ENCODE measurements at regions not wholly inside any gene's neighbourhood (a gene's known extent, or its start where the extent isn't known, plus 50 kb on each side); places are given as distances from the start of the nearest gene placed in this dataset.

DNA sequence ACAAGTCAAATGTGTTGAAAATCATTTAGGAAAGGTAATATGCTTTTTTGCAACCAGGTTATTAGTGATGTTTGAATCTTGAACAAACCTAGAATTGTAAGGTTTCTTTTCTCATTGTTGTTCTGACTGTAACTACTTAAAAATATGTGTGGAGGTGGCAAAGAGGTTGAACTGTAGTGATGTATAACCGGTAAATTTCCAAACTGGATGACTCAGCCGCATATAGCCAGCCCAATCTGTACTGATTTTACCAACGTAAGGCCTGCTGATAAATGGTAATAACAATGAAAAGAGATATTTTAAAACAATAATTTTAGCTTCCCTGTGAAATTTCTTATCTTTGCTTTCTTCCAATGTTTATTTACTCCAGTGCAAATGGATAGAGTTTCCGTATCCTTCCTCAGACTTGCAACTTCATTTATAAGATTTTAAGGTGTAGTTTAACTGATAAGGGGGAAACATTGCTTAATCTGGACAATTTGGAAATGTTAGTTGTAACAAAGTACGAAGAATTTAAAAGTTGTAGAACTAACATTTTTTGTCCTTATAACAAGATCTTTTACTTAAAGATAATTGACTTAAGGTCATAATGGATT lies 1170.4 kb upstream of the ZEB2 start:
- no peaks in the 10 kb centered on the region for H3K36me3 Mint-ChIP-seq (ENCODE audit: low read depth)
- DNase-seq = no peak

DNA sequence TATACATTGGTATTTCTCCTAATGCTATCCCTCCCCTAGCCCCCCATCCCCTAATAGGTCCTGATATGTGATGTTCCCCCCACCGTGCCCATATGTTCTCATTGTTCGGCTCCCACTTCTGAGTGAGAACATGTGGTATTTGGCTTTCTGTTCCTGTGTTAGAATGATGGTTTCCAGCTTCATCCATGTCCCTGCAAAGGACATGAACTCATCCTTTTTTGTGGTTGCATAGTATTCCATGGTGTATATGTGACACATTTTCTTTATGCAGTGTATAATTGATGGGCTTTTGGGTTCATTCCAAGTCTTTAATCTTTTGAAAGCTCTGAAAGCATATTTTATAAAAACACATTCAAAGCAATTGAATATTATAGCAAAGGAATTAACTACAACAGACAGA lies 1169.4 kb upstream of the ZEB2 start:
- DNase-seq = no peak
- H3K27ac Mint-ChIP-seq = no peak overlapping the region
- CTCF ChIA-PET = no interaction called here
- POLR2A ChIA-PET = no interaction called here
- no peaks in the 10 kb centered on the region for H3K36me3 Mint-ChIP-seq (ENCODE audit: low read depth)
- peaks cover 2% of the 10 kb centered on the region for H3K9me3 Mint-ChIP-seq
- no peaks in the 10 kb centered on the region for H3K27me3 Mint-ChIP-seq
- H3K4me3 Mint-ChIP-seq = no peak overlapping the region
- H3K4me1 Mint-ChIP-seq = no peaks in the 10 kb centered on the region

More for the DNA sequence above, 1170.4 kb upstream of the ZEB2 start:
- no peaks in the 10 kb centered on the region for H3K27me3 Mint-ChIP-seq
- no peak overlapping the region for H3K27ac Mint-ChIP-seq
- ChIA-PET POLR2A (no interaction called here), CTCF (no interaction called here)
- no peaks in the 10 kb centered on the region for H3K4me1 Mint-ChIP-seq
- no peak overlapping the region for H3K4me3 Mint-ChIP-seq
- peaks cover 2% of the 10 kb centered on the region for H3K9me3 Mint-ChIP-seq

DNA sequence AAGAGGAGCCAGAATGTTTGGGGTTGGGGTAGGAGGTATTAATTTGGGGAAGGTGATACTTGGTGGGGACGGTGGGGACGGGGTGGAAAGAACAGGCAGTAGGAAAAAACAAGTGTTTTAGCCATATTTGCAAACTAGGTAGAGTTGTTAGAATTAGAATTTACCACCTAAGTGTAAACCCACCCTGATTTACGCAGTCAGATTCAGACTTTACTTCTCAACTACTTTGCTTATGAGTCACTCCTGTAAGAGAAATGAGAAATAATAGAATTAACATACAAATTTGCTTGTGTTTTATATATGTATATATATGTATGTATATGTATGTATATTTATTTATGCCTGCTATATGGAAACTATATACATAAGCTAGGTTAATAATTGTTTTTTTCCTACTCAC lies 1168.2 kb upstream of the ZEB2 start:
- Mint-ChIP-seq H3K27me3 (no peaks in the 10 kb centered on the region), H3K4me1 (no peaks in the 10 kb centered on the region), H3K4me3 (no peak overlapping the region), H3K36me3 (ENCODE audit: low read depth) (no peaks in the 10 kb centered on the region), H3K9me3 (peaks cover 2% of the 10 kb centered on the region), H3K27ac (no peak overlapping the region)
- ChIA-PET CTCF (no interaction called here), POLR2A (no interaction called here)
- DNase-seq = no peak

DNA sequence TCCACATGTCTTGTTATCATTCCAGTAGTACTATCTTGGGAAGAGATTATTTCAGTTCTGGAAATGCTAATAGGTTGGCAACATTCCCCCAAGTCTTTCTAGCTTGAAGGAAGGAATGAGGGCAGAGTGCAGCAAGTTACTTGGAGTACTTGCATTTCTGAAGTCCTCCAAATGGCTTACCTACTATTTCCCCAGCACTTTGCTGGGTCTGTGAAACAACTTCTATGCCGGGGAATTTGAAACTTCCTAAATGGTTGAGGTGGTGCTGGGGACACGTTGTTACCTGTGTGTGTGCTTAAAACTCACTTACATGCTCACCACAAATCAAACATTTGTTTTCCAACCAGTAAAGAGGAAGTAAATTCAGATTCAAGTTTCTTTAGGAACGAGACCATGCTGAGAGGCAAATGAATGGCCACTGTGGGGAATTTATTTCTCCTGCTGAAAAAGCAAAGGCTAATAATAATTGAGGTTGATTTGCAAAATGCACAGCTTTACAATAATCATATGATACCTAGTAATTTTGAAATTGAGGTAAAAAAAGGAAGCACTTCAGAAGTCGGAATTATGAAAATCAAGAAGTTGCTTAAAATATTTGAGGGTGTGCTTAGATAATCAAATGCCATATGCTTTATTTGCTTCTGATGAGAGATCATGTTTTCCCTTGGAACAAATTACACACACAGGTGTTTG lies 1167.7 kb upstream of the ZEB2 start:
- Mint-ChIP-seq H3K27ac (no peak overlapping the region), H3K36me3 (ENCODE audit: low read depth) (no peaks in the 10 kb centered on the region), H3K4me1 (no peaks in the 10 kb centered on the region), H3K9me3 (peaks cover 2% of the 10 kb centered on the region), H3K27me3 (no peaks in the 10 kb centered on the region), H3K4me3 (no peak overlapping the region)
- CTCF ChIA-PET = interaction anchor here (0.7 kb wide), 1 partner anchor 190 kb away, joined by 4 read pairs; no protein-coding TSS in a partner anchor
- DNase-seq = no peak
- POLR2A ChIA-PET = no interaction called here

DNA sequence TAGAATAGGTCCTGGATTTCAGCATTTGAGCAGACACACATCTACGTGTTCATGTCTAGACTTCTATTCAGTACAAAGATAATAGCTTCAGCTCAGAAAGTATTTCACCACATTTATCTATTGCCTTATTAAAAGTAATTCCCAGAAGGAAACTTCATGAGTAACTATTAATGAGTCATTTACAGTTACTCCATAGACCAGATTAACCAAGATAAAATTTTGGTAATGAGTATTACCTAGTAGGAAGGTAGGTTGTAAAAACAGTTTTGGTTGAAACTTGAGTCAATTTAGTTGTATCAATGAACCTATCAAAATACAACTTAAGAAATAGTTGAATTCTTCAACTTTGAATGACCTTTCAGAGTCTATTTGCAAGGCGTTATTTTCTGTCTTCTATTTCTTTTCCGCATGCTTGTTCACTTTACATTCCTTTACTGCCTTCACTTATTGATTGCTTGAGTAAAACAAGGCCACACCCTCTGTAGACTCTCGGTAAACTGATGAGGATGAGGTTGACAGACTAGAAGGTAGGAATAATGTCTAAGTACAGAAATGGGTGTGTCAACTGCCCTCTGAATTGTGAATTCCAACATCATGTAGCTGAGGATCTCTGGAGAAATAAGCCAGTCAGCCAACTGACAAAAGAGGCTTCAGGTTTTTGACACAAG lies 1165.6 kb upstream of the ZEB2 start:
- Mint-ChIP-seq H3K4me3 (no peak overlapping the region), H3K9me3 (peaks cover 2% of the 10 kb centered on the region), H3K4me1 (no peaks in the 10 kb centered on the region), H3K36me3 (ENCODE audit: low read depth) (no peaks in the 10 kb centered on the region), H3K27ac (no peak overlapping the region), H3K27me3 (no peaks in the 10 kb centered on the region)
- CTCF ChIA-PET = no interaction called here
- no peak for DNase-seq
- POLR2A ChIA-PET = no interaction called here

DNA sequence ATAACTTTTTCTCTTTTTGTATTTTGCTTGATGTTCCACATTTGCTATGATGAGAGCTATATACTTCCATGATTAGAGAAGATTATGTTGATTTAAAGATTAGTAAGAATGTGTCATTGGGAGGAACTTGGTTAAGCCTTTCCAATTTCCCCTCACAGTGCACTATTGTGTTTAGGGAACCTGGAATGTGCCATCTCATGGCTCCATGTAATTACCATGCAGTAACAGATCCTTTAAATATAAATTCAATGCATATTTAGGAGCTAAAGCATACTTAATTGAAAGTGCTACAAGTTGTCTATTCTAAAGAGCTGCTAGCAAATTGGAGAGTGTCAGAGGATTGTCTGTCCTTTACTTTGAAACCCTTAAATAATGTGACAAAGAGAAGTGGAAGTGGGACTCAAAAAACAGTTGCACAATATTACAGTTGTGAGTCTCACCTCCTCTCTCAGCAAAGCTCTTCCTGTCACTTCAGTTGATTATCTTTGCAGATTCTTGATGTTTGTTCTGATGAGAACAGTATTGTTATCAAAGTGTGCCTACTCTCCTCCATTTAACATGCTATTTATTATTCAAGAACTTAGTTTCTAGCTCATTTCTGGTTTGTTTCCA lies 1162.7 kb upstream of the ZEB2 start:
- H3K4me3 Mint-ChIP-seq = no peak overlapping the region
- CTCF ChIA-PET = interaction anchor here (0.6 kb wide), 1 partner anchor 1178 kb away, joined by 4 read pairs; no protein-coding TSS in a partner anchor
- POLR2A ChIA-PET = no interaction called here
- H3K27ac Mint-ChIP-seq = no peak overlapping the region
- H3K27me3 Mint-ChIP-seq = no peaks in the 10 kb centered on the region
- no peaks in the 10 kb centered on the region for H3K36me3 Mint-ChIP-seq (ENCODE audit: low read depth)
- DNase-seq = no peak
- no peaks in the 10 kb centered on the region for H3K4me1 Mint-ChIP-seq
- peaks cover 2% of the 10 kb centered on the region for H3K9me3 Mint-ChIP-seq

DNA sequence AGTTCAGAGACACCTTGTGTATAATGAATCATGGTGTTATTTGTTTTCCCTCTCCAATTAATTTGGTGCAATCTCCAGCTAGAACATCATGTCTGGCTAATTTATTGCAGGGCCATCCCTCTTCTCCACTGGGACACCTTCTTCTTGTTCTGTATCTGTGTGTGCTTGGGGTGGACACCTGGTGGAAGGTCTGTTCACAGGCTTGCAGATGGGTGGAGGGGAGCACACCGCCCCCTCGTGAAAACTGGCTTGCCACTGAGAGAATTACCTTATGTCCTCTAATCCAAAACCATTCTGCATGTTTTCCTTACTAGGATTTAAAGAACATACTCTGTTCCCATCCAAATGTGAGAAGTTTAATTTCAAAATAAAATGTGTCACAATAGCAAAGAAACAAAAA lies 1160.4 kb upstream of the ZEB2 start:
- POLR2A ChIA-PET = no interaction called here
- Mint-ChIP-seq H3K9me3 (peaks cover 5% of the 10 kb centered on the region), H3K4me3 (no peak overlapping the region), H3K27me3 (no peaks in the 10 kb centered on the region), H3K27ac (no peak overlapping the region), H3K36me3 (ENCODE audit: low read depth) (no peaks in the 10 kb centered on the region), H3K4me1 (no peaks in the 10 kb centered on the region)
- DNase-seq = no peak
- CTCF ChIA-PET = no interaction called here

DNA sequence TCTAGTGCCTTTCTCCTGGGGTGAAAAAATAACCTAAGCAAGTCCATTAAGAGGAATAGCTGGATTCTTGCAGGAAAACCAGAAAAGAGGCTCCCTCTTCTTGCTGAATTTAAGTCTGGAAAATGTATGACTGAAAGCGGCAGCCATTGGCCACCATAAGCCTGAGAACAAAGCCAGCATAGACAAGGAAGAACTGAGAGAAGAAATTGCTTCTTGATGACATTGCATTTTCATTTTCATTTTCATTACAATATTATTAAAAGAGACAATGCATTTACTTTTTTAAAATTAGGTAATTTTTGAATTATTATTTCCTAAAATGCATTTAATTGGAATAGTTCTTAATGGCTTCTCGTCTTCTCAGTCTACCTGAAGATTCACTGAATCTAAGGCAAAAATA lies 1157.5 kb upstream of the ZEB2 start:
- no peaks in the 10 kb centered on the region for H3K4me1 Mint-ChIP-seq
- CTCF ChIA-PET = no interaction called here
- no peak overlapping the region for H3K4me3 Mint-ChIP-seq
- DNase-seq = no peak
- no peaks in the 10 kb centered on the region for H3K36me3 Mint-ChIP-seq (ENCODE audit: low read depth)
- POLR2A ChIA-PET = no interaction called here
- peaks cover 5% of the 10 kb centered on the region for H3K9me3 Mint-ChIP-seq
- no peaks in the 10 kb centered on the region for H3K27me3 Mint-ChIP-seq
- H3K27ac Mint-ChIP-seq = no peak overlapping the region

DNA sequence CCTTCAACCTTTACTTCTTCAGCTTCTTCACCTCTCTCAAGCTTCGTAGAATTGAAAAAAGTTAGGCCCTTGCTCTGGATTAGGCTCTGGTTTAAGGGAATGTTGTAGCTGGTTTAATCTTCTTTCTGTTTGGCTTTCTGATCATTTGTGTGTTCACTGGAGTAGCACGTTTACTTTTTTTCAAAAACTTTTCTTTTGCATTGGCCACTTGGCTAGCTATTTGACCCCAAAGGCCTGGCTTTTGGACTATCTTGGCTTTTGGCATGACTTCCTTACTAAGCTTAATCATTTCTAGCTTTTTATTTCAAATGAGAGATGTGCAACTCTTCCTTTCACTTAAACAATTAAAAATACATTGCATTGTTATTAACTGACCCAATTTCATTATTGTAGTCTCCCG lies 1154.8 kb upstream of the ZEB2 start:
- no peaks in the 10 kb centered on the region for H3K27me3 Mint-ChIP-seq
- H3K9me3 Mint-ChIP-seq = peaks cover 5% of the 10 kb centered on the region
- no peak overlapping the region for H3K4me3 Mint-ChIP-seq
- CTCF ChIA-PET = no interaction called here
- H3K36me3 Mint-ChIP-seq (ENCODE audit: low read depth) = no peaks in the 10 kb centered on the region
- no peak for DNase-seq
- H3K27ac Mint-ChIP-seq = no peak overlapping the region
- POLR2A ChIA-PET = no interaction called here
- no peaks in the 10 kb centered on the region for H3K4me1 Mint-ChIP-seq

DNA sequence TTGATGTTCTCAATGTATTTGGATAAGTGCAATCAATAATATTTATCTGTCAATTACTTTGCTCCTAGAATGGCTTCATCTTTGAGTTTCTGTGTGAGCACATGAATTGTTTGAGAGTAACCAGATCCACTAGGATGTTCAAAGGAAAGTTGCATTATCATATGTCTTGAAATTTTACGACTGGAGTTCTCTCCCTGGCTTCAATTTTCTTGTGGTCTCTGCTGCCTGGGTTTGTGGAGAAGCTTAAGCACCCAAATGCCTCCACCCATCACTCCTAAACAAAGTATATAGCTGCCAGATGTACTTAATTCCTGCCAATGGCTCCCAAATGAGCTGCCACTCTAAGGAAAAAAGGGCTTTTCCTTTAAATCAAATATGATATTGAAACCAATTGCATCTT lies 1149.4 kb upstream of the ZEB2 start:
- ChIA-PET POLR2A (no interaction called here), CTCF (no interaction called here)
- no peaks in the 10 kb centered on the region for H3K27me3 Mint-ChIP-seq
- H3K4me3 Mint-ChIP-seq = no peak overlapping the region
- no peaks in the 10 kb centered on the region for H3K9me3 Mint-ChIP-seq
- H3K4me1 Mint-ChIP-seq = no peaks in the 10 kb centered on the region
- no peak overlapping the region for H3K27ac Mint-ChIP-seq
- no peak for DNase-seq
- H3K36me3 Mint-ChIP-seq (ENCODE audit: low read depth) = no peaks in the 10 kb centered on the region

DNA sequence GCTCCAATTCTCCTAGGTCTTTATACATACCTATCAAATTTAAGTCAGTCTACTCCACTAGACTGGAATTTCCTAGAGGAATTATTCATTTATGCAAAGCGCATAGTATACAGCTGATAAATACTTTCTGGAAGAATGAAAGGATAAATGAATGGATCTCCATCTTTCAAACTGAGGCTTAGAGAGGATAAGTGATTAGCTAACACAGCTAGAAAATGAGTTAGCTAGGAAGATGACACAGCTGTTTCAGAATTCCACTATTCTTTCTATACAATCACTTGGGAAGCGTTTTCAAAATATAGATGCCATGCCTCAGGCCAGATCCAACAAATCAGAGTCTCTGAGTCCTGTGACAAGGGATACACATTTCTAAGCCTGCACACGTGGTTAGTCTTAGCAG lies 1146.6 kb upstream of the ZEB2 start:
- Mint-ChIP-seq H3K36me3 (ENCODE audit: low read depth) (no peaks in the 10 kb centered on the region), H3K4me1 (no peaks in the 10 kb centered on the region), H3K27ac (no peak overlapping the region), H3K4me3 (no peak overlapping the region), H3K9me3 (no peaks in the 10 kb centered on the region), H3K27me3 (no peaks in the 10 kb centered on the region)
- DNase-seq = no peak
- ChIA-PET CTCF (no interaction called here), POLR2A (no interaction called here)

DNA sequence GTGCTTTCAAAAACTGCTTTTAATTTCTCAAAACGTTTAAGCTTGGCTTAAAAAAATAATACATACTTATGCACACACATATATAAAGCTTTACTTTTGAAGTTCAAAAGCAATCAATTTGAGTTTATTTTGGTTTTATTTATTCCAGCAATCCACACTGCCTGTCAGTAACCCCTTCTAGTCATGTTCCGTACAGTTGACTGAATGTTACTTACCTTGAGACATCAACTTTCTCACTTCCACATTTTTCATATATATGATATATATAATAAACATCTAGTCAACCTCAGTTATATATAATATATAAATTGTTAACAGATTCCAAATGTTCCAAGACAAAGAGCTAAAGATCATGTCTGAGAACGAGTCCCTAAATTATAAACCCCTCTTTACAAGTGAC lies 1137.3 kb upstream of the ZEB2 start:
- Mint-ChIP-seq H3K4me1 (no peaks in the 10 kb centered on the region), H3K9me3 (no peaks in the 10 kb centered on the region), H3K27me3 (no peaks in the 10 kb centered on the region), H3K4me3 (no peak overlapping the region), H3K36me3 (ENCODE audit: low read depth) (no peaks in the 10 kb centered on the region), H3K27ac (no peak overlapping the region)
- ChIA-PET CTCF (no interaction called here), POLR2A (no interaction called here)
- no peak for DNase-seq

DNA sequence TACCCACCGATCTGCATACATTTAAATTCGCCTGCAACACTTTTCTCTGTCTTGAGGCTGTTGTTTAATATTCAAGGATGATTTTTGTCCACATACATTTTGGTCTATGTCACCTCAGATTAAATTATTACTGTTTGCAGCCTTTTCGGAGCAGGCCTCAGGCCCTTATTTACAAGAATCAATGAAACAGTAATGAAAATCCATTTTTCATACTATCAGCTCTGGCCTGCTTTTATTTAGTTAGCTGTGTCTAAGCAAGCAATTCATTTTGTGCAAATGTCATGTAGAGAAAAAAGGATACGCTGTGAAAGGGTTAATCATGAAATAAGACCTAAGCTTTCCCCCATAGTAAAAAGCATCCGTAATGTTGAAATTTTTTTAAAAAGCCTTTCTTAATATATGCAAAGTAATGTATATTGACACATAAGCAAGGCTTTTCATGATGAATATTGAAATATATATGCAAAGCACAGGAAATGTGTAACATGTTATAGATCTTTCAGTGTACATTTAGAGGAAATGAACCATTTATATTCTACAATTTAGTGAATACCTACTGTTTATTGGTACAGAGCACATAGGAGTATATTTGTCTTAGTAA lies 1135.3 kb upstream of the ZEB2 start:
- CTCF ChIA-PET = no interaction called here
- H3K36me3 Mint-ChIP-seq (ENCODE audit: low read depth) = no peaks in the 10 kb centered on the region
- no peak for DNase-seq
- POLR2A ChIA-PET = no interaction called here
- H3K27ac Mint-ChIP-seq = no peak overlapping the region
- no peaks in the 10 kb centered on the region for H3K27me3 Mint-ChIP-seq
- H3K9me3 Mint-ChIP-seq = no peaks in the 10 kb centered on the region
- H3K4me1 Mint-ChIP-seq = no peaks in the 10 kb centered on the region
- H3K4me3 Mint-ChIP-seq = no peak overlapping the region
